ENCODE measurements at regions not wholly inside any gene's neighbourhood (a gene's known extent, or its start where the extent isn't known, plus 50 kb on each side); places are given as distances from the start of the nearest gene placed in this dataset.
A peak's percentile ranks its signal among the peaks of the same experiment; 100 is the strongest.

DNA sequence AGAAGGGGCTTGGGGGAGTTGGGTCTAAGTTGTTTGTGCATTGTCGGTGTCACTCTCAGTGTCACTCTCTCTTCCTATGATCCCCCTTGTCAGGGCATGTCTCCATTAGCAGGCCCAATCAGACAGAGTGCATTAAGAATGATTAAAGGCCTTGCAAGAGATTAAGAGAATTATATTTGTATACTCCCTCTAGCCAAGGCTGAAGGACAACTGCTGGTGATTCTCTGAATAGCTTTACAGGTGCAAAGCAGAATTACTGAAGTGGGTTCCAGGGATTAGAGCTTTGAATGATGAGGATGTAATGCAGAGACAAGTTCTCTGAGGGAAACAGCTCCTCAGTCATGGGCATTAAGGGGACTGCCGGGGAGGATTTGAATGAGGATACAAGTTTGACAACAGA lies 104.8 kb upstream of the LGALSL start:
- H3K4me3 ChIP-seq: no peak overlapping the region
- 67 to 100% (median 92%) methylated on average over 1 to 2 of the region's 2 CpGs; no CpG with 5 or more reads in 4 of the 10 experiments for WGBS, 10 experiments
- H3K4me1 ChIP-seq (replicated peaks in 1 of 2): peaks cover 0 to 3% of the 10 kb centered on the region in 2 donors
- no peak for ATAC-seq (replicated peaks in 6 of 8)
- no peak overlapping the region for H3K27ac ChIP-seq
- in situ Hi-C loops (cut with MboI; ENCODE audit: low pct_unique_long_range_greater_than_20kb in 2 of 9, low sequenced_read_pairs in 9 of 9, unreplicated experiment in 9 of 9): loop anchor here in 6 of 9 experiments (25.0 kb wide), 3 partner anchors 138 to 513 kb away; no protein-coding TSS in a partner anchor

- in situ Hi-C loops (cut with MboI; ENCODE audit: low pct_unique_long_range_greater_than_20kb in 2 of 9, low sequenced_read_pairs in 9 of 9, unreplicated experiment in 9 of 9): no loop called here
- H3K4me1 ChIP-seq (replicated peaks in 1 of 2): no peaks in the 10 kb centered on the region
- H3K27ac ChIP-seq: no peak overlapping the region
- no peak overlapping the region for H3K4me3 ChIP-seq
- 0 to 86% (median 76%) methylated on average over 1 to 2 of the region's 2 CpGs; no CpG with 5 or more reads in 2 of the 10 experiments for WGBS, 10 experiments
- peak in 1 of 8 experiments; percentile 17 for ATAC-seq (replicated peaks in 6 of 8)
Observed at GRCh38 chr2:64350996-64351395, 103.0 kb upstream of the LGALSL start.

DNA sequence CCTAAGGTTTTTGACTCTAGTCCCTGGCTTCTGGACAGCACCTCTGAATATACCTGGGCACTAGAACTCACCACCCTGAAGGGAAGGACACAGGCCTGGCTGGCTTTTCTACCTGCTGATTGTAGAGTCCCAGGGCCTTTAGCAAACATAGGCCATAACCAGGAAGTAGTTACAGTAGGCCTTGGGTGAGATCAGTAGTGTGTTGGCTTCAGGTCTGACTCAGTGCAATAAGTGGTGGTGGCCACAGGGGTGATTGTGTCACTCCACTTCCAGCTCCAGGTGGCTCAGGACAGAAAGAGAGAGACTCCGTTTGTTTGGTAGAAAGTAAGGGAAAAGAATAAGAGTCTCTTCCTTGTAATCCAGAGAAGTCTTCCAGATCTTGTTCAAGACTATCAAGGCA lies 101.7 kb upstream of the LGALSL start:
- no peak for ATAC-seq (replicated peaks in 6 of 8)
- in situ Hi-C loops (cut with MboI; ENCODE audit: low pct_unique_long_range_greater_than_20kb in 2 of 9, low sequenced_read_pairs in 9 of 9, unreplicated experiment in 9 of 9): no loop called here
- 83 to 100% (median 100%) methylated on average over 1 of the region's 1 CpG; no CpG with 5 or more reads in 7 of the 10 experiments for WGBS, 10 experiments
- H3K4me1 ChIP-seq (replicated peaks in 1 of 2): no peaks in the 10 kb centered on the region
- no peak overlapping the region for H3K4me3 ChIP-seq
- H3K27ac ChIP-seq: no peak overlapping the region

- in situ Hi-C loops (cut with MboI; ENCODE audit: low pct_unique_long_range_greater_than_20kb in 2 of 9, low sequenced_read_pairs in 9 of 9, unreplicated experiment in 9 of 9): no loop called here
- peaks cover 4% of the 10 kb centered on the region in 2 donors for H3K4me1 ChIP-seq (replicated peaks in 1 of 2)
- 37 to 100% (median 75%) methylated on average over 1 to 6 of the region's 11 CpGs; no CpG with 5 or more reads in 1 of the 10 experiments for WGBS, 10 experiments
- no peak overlapping the region for H3K27ac ChIP-seq
- ATAC-seq (replicated peaks in 6 of 8): peak in 1 of 8 experiments; percentile 28
- H3K4me3 ChIP-seq: no peak overlapping the region
Observed at GRCh38 chr2:64354857-64355680, 98.9 kb upstream of the LGALSL start.

DNA sequence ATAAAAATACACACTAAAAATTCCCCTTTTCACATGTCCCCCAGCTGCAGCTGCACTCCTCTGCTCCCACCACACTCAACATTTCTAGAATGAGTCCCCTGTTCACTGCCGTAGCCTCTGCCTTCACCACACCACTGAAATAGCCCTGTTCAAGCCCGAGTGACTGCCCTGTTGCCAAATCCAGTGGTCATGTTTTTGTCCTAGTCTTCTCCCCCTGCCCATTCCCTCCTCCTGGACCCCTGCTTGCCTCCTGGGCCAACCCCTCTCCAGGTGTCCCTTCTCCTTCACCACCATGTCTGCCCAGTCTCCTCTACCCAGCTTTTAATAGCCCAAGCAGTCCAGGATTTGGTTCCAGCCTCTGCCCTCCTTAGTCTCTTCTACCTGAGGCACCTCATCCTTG lies 97.1 kb upstream of the LGALSL start:
- no peak overlapping the region for H3K27ac ChIP-seq
- 0 to 83% (median 55%) methylated on average over 1 to 2 of the region's 2 CpGs; no CpG with 5 or more reads in 4 of the 10 experiments for WGBS, 10 experiments
- no peak for ATAC-seq (replicated peaks in 6 of 8)
- H3K4me3 ChIP-seq: no peak overlapping the region
- H3K4me1 ChIP-seq (replicated peaks in 1 of 2): peaks cover 4 to 7% of the 10 kb centered on the region in 2 donors
- in situ Hi-C loops (cut with MboI; ENCODE audit: low pct_unique_long_range_greater_than_20kb in 2 of 9, low sequenced_read_pairs in 9 of 9, unreplicated experiment in 9 of 9): no loop called here

DNA sequence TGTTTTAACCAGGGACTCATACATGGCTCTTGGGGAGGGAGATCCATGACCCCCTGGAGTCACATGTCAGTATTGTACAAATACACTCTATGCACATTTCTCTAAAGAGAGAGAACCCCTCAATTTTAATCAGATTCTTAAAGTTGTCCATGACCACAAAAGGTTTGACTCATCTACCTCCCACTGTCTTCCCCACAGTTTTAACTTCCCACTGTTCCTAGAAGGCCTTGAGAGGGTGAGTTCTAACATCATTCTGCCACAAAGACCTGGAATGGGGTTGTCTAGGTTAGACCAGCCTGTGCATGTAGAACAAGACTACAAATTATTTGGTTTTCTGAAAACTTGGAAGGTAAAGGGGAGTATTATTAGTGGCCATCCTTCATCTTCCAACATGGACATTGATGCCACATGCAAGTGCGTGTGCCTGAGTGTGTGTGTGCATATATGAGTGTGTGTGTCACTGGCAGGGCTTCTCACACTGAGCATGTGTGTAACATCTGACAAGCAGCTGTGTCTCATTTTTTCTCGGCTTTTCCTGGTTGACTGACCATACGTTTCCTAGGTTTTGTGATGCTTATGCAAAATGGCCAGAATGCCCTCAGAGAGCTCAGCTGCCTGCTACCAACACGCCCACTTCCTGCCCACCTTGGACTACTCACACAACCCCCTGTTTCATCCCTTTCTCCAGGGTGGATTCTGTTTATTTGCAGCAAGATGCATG lies 94.6 kb upstream of the LGALSL start:
- Histone ChIP-seq H3K4me1 (replicated peaks in 1 of 2) (peaks cover 4 to 7% of the 10 kb centered on the region in 2 donors), H3K27ac (peak overlapping the region in 1 of 2 donors; percentile 7), H3K4me3 (no peak overlapping the region)
- WGBS, 10 experiments: 0 to 90% (median 52%) methylated on average over 1 to 3 of the region's 4 CpGs; no CpG with 5 or more reads in 5 of the 10 experiments
- peak in 2 of 8 experiments; percentile 32 to 38 for ATAC-seq (replicated peaks in 6 of 8)
- in situ Hi-C loops (cut with MboI; ENCODE audit: low pct_unique_long_range_greater_than_20kb in 2 of 9, low sequenced_read_pairs in 9 of 9, unreplicated experiment in 9 of 9): no loop called here

DNA sequence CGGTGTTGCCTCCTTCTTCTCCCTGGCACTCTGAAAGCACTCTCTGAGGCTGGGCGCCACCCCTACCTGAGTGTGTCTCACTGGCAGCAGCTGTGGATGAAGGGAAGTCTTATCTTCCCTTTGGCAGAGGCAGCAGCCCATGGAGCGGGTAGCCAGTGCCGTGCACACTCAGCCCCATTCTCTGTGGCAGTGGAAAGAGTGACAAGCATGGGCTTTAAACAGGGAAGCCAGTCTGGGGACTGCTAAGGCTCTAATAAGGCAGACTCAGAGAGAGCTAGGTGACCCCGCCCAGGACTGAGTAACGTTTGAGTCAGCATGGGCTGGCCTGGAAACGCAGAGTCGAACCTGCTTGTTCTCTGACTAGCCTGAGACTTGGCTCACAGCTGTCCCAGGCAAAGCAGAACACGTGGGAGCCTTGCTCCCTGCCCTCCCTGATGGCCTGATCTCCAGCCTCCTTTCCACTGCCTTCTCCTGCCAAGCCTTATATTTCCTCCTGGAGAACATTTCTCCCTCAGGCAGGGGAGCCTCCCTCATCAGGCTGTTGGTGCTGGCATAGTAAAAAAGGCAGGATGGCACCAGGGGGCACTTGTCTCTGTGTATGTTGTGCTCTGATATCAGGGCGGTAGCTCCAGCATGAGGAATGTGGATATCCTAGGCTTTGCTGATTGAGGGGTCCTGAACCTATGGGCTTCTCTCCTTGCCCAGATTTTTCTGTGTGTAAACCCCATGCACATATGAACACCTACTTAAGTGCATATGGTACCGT lies 93.9 kb upstream of the LGALSL start:
- Histone ChIP-seq H3K4me3 (no peak overlapping the region), H3K4me1 (replicated peaks in 1 of 2) (peaks cover 4 to 7% of the 10 kb centered on the region in 2 donors), H3K27ac (peak overlapping the region in 1 of 2 donors; percentile 7)
- in situ Hi-C loops (cut with MboI; ENCODE audit: low pct_unique_long_range_greater_than_20kb in 2 of 9, low sequenced_read_pairs in 9 of 9, unreplicated experiment in 9 of 9): no loop called here
- 0 to 100% (median 60%) methylated on average over 1 to 4 of the region's 11 CpGs; no CpG with 5 or more reads in 1 of the 10 experiments for WGBS, 10 experiments
- ATAC-seq (replicated peaks in 6 of 8): peak; percentile 97 to 100 (median 100)

DNA sequence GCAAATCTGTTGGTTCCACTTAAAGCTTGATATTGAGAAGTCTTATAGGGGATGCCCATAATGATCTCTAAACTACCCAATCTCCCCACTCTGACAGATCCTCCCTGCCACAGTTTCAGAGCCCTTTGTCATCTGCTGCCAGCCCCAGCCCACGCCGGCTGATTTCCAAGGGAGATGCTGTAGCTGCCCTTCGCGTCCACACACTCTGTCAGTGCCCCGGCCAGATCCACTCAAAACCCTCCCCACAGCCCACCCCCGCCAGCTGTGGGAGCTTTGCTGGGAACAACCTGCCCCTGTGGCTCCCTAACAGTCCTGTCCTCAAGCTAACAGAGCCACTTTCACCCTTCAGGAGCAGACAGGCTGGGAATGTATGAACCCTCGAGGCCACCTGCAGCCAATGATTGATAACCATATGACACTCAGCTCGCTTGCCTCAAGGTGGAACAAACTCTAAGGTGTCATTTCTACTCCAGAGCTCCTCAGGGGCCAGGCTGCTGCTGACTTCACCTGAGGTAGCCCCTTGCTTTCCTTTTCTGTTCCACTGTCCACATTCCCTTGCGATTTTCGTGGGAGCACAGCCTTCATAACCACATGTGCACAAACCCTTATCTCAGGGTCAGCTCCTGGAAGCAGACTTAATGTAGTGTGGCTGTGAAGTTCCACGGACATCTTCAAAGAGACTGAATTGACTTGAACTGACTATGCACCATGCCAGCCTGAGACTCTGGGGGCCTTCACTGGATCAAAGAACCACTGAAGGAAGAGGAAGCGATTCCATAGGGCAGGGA lies 92.6 kb upstream of the LGALSL start:
- WGBS, 10 experiments: 40 to 100% (median 93%) methylated on average over 1 to 6 of the region's 12 CpGs; no CpG with 5 or more reads in 2 of the 10 experiments
- in situ Hi-C loops (cut with MboI; ENCODE audit: low pct_unique_long_range_greater_than_20kb in 2 of 9, low sequenced_read_pairs in 9 of 9, unreplicated experiment in 9 of 9): no loop called here
- Histone ChIP-seq H3K4me3 (no peak overlapping the region), H3K4me1 (replicated peaks in 1 of 2) (peaks cover 4 to 7% of the 10 kb centered on the region in 2 donors), H3K27ac (no peak overlapping the region)
- ATAC-seq (replicated peaks in 6 of 8): no peak

DNA sequence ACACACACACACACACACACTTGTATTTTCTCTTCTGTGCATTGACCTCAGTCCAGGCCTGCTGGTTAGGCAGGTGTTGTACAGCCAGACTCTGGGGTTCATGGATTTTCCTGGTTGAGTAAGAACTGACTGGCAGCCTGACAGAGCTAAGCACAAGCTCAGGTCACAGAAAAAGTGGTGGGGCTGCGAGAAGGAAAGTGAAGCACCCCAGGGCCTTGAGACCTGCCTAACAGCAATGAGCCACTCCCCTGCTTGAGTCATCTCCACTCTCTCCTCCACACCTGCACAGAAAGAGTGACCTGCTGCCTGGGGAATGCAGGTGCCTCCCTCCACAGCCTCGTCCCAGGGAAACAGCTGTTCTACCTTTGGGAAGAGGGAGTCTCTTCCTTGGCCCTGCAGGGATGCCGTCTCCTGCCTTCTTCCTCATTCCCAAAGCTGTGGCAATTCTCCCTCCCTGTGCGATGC lies 91.4 kb upstream of the LGALSL start:
- ATAC-seq (replicated peaks in 6 of 8): no peak
- WGBS, 10 experiments: 50 to 100% (median 100%) methylated on average over 1 of the region's 4 CpGs; no CpG with 5 or more reads in 6 of the 10 experiments
- in situ Hi-C loops (cut with MboI; ENCODE audit: low pct_unique_long_range_greater_than_20kb in 2 of 9, low sequenced_read_pairs in 9 of 9, unreplicated experiment in 9 of 9): no loop called here
- Histone ChIP-seq H3K4me3 (no peak overlapping the region), H3K27ac (no peak overlapping the region), H3K4me1 (replicated peaks in 1 of 2) (peaks cover 4 to 7% of the 10 kb centered on the region in 2 donors)

DNA sequence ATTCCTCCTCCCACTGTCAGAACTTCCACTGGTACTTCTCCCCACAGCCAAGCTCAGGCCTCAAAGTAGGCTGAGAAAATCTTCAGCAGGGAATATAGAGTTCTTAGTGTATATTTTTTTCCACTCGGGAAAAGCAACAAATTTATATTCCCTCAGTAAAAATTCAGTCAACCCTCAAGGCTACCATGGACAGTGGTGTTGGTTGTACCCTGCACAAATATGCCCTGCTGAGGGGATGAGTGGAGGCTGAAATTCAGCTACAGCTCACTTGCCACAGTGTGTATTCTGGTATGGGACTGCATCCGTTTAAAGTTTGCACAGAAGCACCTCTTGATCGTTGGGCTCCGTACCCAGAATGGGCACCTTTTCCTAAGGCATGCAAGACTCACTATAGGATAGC lies 90.8 kb upstream of the LGALSL start:
- no peak overlapping the region for H3K4me3 ChIP-seq
- 40 to 92% (median 80%) methylated on average over 1 to 3 of the region's 4 CpGs; no CpG with 5 or more reads in 5 of the 10 experiments for WGBS, 10 experiments
- in situ Hi-C loops (cut with MboI; ENCODE audit: low pct_unique_long_range_greater_than_20kb in 2 of 9, low sequenced_read_pairs in 9 of 9, unreplicated experiment in 9 of 9): no loop called here
- ATAC-seq (replicated peaks in 6 of 8): no peak
- no peak overlapping the region for H3K27ac ChIP-seq
- H3K4me1 ChIP-seq (replicated peaks in 1 of 2): peaks cover 4 to 11% of the 10 kb centered on the region in 2 donors

DNA sequence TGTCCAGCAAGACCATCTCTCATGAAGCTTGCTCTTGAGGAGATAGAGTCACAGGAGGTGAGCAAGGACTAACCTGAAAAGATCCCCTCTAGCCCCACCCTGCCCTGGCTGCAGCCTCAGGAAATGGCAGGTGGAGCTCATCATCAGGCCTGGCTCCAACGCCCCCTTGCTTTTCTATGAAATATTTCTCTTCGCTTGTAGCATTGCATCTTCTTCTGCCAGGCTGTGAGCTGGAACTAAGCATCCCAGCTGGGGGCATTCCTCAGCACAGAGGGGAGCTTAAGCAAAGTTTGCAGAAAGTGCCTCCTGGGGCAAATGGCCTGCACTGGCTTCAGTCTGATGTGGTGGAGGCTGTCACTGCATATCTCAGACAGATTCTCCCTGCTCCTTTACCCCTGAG lies 90.1 kb upstream of the LGALSL start:
- Histone ChIP-seq H3K4me1 (replicated peaks in 1 of 2) (peaks cover 4 to 11% of the 10 kb centered on the region in 2 donors), H3K27ac (no peak overlapping the region), H3K4me3 (no peak overlapping the region)
- ATAC-seq (replicated peaks in 6 of 8): no peak
- in situ Hi-C loops (cut with MboI; ENCODE audit: low pct_unique_long_range_greater_than_20kb in 2 of 9, low sequenced_read_pairs in 9 of 9, unreplicated experiment in 9 of 9): no loop called here
- WGBS, 10 experiments: 60 to 100% (median 70%) methylated on average over 1 to 2 of the region's 2 CpGs; no CpG with 5 or more reads in 7 of the 10 experiments
